NB4 (cell line): ENCODE measurements at regions not wholly inside any gene's neighbourhood (a gene's known extent, or its start where the extent isn't known, plus 50 kb on each side); places are given as distances from the start of the nearest gene placed in this dataset.

Source experiments
- POLR2A ChIP-seq: IDR thresholded peaks from 2 replicates; pipeline ENCODE4 v1.6.1; 2011; ENCODE audit warnings: mild to moderate bottlenecking; ENCODE audit not compliant: insufficient read length; ENCODE audit errors: extremely low read depth
- TF ChIP-seq, protein P1 (sequence below): IDR thresholded peaks from one replicate; pipeline ENCODE4 v1.5.1; 2012; ENCODE audit warnings: low read depth, low read length

- TF ChIP-seq, protein P1, sequence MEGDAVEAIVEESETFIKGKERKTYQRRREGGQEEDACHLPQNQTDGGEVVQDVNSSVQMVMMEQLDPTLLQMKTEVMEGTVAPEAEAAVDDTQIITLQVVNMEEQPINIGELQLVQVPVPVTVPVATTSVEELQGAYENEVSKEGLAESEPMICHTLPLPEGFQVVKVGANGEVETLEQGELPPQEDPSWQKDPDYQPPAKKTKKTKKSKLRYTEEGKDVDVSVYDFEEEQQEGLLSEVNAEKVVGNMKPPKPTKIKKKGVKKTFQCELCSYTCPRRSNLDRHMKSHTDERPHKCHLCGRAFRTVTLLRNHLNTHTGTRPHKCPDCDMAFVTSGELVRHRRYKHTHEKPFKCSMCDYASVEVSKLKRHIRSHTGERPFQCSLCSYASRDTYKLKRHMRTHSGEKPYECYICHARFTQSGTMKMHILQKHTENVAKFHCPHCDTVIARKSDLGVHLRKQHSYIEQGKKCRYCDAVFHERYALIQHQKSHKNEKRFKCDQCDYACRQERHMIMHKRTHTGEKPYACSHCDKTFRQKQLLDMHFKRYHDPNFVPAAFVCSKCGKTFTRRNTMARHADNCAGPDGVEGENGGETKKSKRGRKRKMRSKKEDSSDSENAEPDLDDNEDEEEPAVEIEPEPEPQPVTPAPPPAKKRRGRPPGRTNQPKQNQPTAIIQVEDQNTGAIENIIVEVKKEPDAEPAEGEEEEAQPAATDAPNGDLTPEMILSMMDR = no peak
- no peak for TF ChIP-seq POLR2A
Observed at GRCh38 chr5:97417986-97418385, 234.9 kb upstream of the RIOK2 start.
